ENCODE measurements at regions not wholly inside any gene's neighbourhood (a gene's known extent, or its start where the extent isn't known, plus 50 kb on each side); places are given as distances from the start of the nearest gene placed in this dataset.

DNA sequence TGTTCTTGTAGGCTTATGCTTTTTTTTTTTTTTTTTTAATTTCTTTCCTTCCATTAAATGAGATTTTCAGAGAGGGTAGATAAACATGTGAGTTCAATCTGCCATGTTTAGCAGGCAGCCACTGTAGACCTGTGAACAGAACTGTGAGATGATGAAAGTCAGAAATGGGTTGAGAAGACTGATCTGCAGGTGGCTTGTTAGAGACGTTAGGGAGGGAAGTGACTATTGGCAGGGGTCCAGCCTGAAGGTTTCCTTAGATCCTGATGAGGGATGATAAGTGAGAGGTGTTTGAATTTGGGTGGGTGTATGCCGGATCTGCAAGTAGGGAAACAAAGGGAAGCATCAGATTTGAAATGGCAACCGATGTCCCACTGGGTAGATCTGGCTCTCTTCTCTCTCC lies 157.8 kb downstream of the HS3ST3B1 start:
- Histone ChIP-seq H3K4me2 (ENCODE audit: low read depth, low read length) (no peak overlapping the region), H3K9me3 (ENCODE audit: low read length) (no peaks in the 10 kb centered on the region), H3K9ac (ENCODE audit: insufficient read depth, low read depth, low read length) (no peak overlapping the region), H3K79me2 (ENCODE audit: insufficient read depth, low read length) (no peaks in the 10 kb centered on the region), H4K20me1 (ENCODE audit: insufficient read depth, low read length) (no peaks in the 10 kb centered on the region), H3K36me3 (replicated peaks in 1 of 2; ENCODE audit: control insufficient read depth in 1 of 2, insufficient read depth in 2 of 2, low read length in 2 of 2) (peaks cover 10 to 45% of the 10 kb centered on the region in 2 experiments), H3K27ac (ENCODE audit: extremely low read length, insufficient read depth, low read length) (no peak overlapping the region), H2AFZ (ENCODE audit: low read length) (no peak overlapping the region), H3K4me1 (ENCODE audit: insufficient read depth, low read length) (peaks cover 11% of the 10 kb centered on the region), H3K27me3 (ENCODE audit: control insufficient read depth in 1 of 2, insufficient read depth in 2 of 2, low read length in 2 of 2) (no peaks in the 10 kb centered on the region), H3K4me3 (replicated peaks in 1 of 3; ENCODE audit: insufficient read depth in 1 of 3, low read depth in 2 of 3, low read length in 3 of 3) (no peak overlapping the region)
- FAIRE-seq: no peak
- ATAC-seq: no peak
- TF ChIP-seq HNRNPL (IDR thresholded peaks at IDR 0.05; ENCODE audit: low read depth, low read length) (no peak), ZNF792 (CRISPR knock-in tag; IDR thresholded peaks at IDR 0.05) (no peak), CSRNP1 (CRISPR knock-in tag; IDR thresholded peaks at IDR 0.05) (no peak)
- TF ChIP-seq, protein P1, sequence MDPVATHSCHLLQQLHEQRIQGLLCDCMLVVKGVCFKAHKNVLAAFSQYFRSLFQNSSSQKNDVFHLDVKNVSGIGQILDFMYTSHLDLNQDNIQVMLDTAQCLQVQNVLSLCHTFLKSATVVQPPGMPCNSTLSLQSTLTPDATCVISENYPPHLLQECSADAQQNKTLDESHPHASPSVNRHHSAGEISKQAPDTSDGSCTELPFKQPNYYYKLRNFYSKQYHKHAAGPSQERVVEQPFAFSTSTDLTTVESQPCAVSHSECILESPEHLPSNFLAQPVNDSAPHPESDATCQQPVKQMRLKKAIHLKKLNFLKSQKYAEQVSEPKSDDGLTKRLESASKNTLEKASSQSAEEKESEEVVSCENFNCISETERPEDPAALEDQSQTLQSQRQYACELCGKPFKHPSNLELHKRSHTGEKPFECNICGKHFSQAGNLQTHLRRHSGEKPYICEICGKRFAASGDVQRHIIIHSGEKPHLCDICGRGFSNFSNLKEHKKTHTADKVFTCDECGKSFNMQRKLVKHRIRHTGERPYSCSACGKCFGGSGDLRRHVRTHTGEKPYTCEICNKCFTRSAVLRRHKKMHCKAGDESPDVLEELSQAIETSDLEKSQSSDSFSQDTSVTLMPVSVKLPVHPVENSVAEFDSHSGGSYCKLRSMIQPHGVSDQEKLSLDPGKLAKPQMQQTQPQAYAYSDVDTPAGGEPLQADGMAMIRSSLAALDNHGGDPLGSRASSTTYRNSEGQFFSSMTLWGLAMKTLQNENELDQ (CRISPR knock-in tag; IDR thresholded peaks at IDR 0.05; ENCODE audit: borderline replicate concordance): no peak
- no peak for DNase-seq (ENCODE audit: low spot score)
- WGBS (ENCODE audit: low lambda C conversion rate): 91% methylated on average over 3 of the region's 3 CpGs
- ChIA-PET CTCF (ENCODE audit: low intra/inter-chr PET ratio, low total read pairs) (no interaction called here), POLR2A (no interaction called here)
- BruUV-seq (replicated peaks): no TSS peak
- intact Hi-C loops (cut with micrococcal nuclease; ENCODE audit: unreplicated experiment): no loop called here
- in situ Hi-C loops (cut with HindIII; ENCODE audit: extremely low pct_ligation_motif_present, low pct_unique_long_range_greater_than_20kb): no loop called here

DNA sequence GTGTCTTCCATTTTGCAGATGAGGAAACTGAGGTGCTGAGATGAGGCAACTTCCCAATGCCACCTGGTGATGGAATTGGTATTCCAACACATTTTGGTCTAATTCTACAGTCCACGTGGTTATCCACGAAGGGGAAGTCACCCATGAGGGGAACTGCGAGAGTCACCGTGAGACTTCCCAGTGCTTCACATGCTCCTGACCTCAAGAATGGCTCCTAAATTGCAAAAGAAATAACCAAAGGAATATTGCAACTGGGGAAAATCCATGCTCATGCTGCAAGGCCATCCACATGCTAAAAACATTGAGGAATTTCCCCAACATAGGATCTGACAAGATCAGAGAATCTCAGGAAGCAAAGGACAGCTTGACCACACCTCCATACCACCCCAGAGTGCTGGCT lies 153.9 kb downstream of the HS3ST3B1 start:
- Histone ChIP-seq H3K9ac (ENCODE audit: insufficient read depth, low read depth, low read length) (no peak overlapping the region), H2AFZ (ENCODE audit: low read length) (no peak overlapping the region), H3K27ac (ENCODE audit: extremely low read length, insufficient read depth, low read length) (peak overlapping the region; percentile 27), H3K9me3 (ENCODE audit: low read length) (no peaks in the 10 kb centered on the region), H3K79me2 (ENCODE audit: insufficient read depth, low read length) (no peaks in the 10 kb centered on the region), H3K36me3 (replicated peaks in 1 of 2; ENCODE audit: control insufficient read depth in 1 of 2, insufficient read depth in 2 of 2, low read length in 2 of 2) (peaks cover 8 to 13% of the 10 kb centered on the region in 2 experiments), H3K4me3 (replicated peaks in 1 of 3; ENCODE audit: insufficient read depth in 1 of 3, low read depth in 2 of 3, low read length in 3 of 3) (no peak overlapping the region), H3K27me3 (ENCODE audit: control insufficient read depth in 1 of 2, insufficient read depth in 2 of 2, low read length in 2 of 2) (no peaks in the 10 kb centered on the region), H3K4me2 (ENCODE audit: low read depth, low read length) (no peak overlapping the region), H3K4me1 (ENCODE audit: insufficient read depth, low read length) (peaks cover 11% of the 10 kb centered on the region), H4K20me1 (ENCODE audit: insufficient read depth, low read length) (no peaks in the 10 kb centered on the region)
- TF ChIP-seq ZNF629 (CRISPR knock-in tag; conservative IDR thresholded peaks at IDR 0.05): peak; percentile 49; the same call in 1 of the 2 replicates
- no peak for TF ChIP-seq THRA (CRISPR knock-in tag; IDR thresholded peaks at IDR 0.05; ENCODE audit: borderline replicate concordance)
- in situ Hi-C loops (cut with HindIII; ENCODE audit: extremely low pct_ligation_motif_present, low pct_unique_long_range_greater_than_20kb) (no loop called here), intact Hi-C loops (cut with micrococcal nuclease; ENCODE audit: unreplicated experiment) (no loop called here)
- ChIA-PET CTCF (ENCODE audit: low intra/inter-chr PET ratio, low total read pairs) (no interaction called here), POLR2A (no interaction called here)
- ATAC-seq (peak; percentile 38; the same call in 1 of the 3 replicates), DNase-seq (ENCODE audit: low spot score) (no peak), FAIRE-seq (no peak)
- WGBS (ENCODE audit: low lambda C conversion rate): 97% methylated on average over 4 of the region's 4 CpGs
- BruUV-seq (replicated peaks): no TSS peak

All from HepG2 (cell line).